Body of pancreas (tissue), 4 donors: ENCODE measurements at regions not wholly inside any gene's neighbourhood (a gene's known extent, or its start where the extent isn't known, plus 50 kb on each side); places are given as distances from the start of the nearest gene placed in this dataset.

ENCODE experiments used
- POLR2A ChIP-seq, 3 donors: fragments of 450-650 bp; IDR thresholded peaks; one replicate each; pipeline ENCODE4 v1.6.1; 2016; ENCODE audit warnings: antibody characterized with exemption in 3 of 3, mild to moderate bottlenecking in 2 of 3
- TF ChIP-seq, protein P1 (sequence below), 7 experiments: fragments of 450-650 bp in 4 of 7; fragments of 200-600 bp in 3 of 7; sonication (generic) in 3 of 7; IDR thresholded peaks; one replicate each; pipeline ENCODE4 v1.5.1; 2016 to 2019; ENCODE audit warnings: antibody characterized with exemption in 7 of 7

DNA sequence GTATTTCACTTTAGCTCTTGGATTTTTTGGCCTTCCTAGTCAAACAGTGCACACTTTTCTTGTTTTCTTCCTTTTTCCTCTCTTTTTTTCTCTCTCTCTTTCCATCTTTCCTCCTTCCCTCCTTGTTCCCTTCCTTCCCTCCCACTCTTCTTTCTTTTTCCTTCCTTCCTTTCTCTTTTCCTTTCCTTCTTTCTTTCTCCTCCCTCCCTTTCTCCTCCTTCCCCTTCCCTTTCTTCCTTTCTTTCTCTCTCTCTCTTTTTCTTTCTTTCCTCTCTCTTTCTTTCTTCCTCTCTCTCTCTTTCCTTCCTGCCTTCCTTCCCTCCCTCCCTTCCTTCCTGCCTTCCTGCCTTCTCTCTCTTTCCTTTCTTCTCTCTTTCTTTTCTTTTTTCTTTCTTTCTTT lies 181.6 kb upstream of the ELAC2 start:
- TF ChIP-seq, protein P1, sequence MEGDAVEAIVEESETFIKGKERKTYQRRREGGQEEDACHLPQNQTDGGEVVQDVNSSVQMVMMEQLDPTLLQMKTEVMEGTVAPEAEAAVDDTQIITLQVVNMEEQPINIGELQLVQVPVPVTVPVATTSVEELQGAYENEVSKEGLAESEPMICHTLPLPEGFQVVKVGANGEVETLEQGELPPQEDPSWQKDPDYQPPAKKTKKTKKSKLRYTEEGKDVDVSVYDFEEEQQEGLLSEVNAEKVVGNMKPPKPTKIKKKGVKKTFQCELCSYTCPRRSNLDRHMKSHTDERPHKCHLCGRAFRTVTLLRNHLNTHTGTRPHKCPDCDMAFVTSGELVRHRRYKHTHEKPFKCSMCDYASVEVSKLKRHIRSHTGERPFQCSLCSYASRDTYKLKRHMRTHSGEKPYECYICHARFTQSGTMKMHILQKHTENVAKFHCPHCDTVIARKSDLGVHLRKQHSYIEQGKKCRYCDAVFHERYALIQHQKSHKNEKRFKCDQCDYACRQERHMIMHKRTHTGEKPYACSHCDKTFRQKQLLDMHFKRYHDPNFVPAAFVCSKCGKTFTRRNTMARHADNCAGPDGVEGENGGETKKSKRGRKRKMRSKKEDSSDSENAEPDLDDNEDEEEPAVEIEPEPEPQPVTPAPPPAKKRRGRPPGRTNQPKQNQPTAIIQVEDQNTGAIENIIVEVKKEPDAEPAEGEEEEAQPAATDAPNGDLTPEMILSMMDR (IDR thresholded peaks at IDR 0.05): no peak
- TF ChIP-seq POLR2A (IDR thresholded peaks at IDR 0.05): no peak
